ENCODE measurements at regions not wholly inside any gene's neighbourhood (a gene's known extent, or its start where the extent isn't known, plus 50 kb on each side); places are given as distances from the start of the nearest gene placed in this dataset.

- Histone ChIP-seq H3K4me3 (ENCODE audit: low read length in 3 of 3) (no peak overlapping the region), H3K36me3 (ENCODE audit: control insufficient read depth in 3 of 3, insufficient read depth in 3 of 3, low read length in 3 of 3) (no peaks in the 10 kb centered on the region), H3K27me3 (ENCODE audit: control insufficient read depth in 3 of 3, insufficient read depth in 3 of 3, low read length in 3 of 3) (no peaks in the 10 kb centered on the region), H3K9ac (ENCODE audit: low read depth in 1 of 3, low read length in 3 of 3) (no peak overlapping the region), H3K4me1 (ENCODE audit: control insufficient read depth in 3 of 3, insufficient read depth in 3 of 3, low read length in 3 of 3) (no peaks in the 10 kb centered on the region), H3K27ac (ENCODE audit: low read depth, low read length) (no peak overlapping the region), H3K9me3 (ENCODE audit: control insufficient read depth in 3 of 3, low read length in 3 of 3) (no peaks in the 10 kb centered on the region)
Observed at GRCh38 chr15:35775471-35775870, 229.5 kb upstream of the DPH6 start.

- H3K36me3 ChIP-seq (ENCODE audit: control insufficient read depth in 3 of 3, insufficient read depth in 3 of 3, low read length in 3 of 3): no peaks in the 10 kb centered on the region
- H3K9me3 ChIP-seq (ENCODE audit: control insufficient read depth in 3 of 3, low read length in 3 of 3): no peaks in the 10 kb centered on the region
Observed at GRCh38 chr15:35777061-35777460, 231.1 kb upstream of the DPH6 start.

GRCh38 chr15:35783203-35783602 is 237.2 kb upstream of the DPH6 start:
- H3K4me1 ChIP-seq (ENCODE audit: control insufficient read depth in 3 of 3, insufficient read depth in 3 of 3, low read length in 3 of 3): no peaks in the 10 kb centered on the region
- no peak overlapping the region for H3K27ac ChIP-seq (ENCODE audit: low read depth, low read length)
- H3K9ac ChIP-seq (ENCODE audit: low read depth in 1 of 3, low read length in 3 of 3): no peak overlapping the region
- no peak overlapping the region for H3K4me3 ChIP-seq (ENCODE audit: low read length in 3 of 3)
- H3K27me3 ChIP-seq (ENCODE audit: control insufficient read depth in 3 of 3, insufficient read depth in 3 of 3, low read length in 3 of 3): no peaks in the 10 kb centered on the region
- H3K9me3 ChIP-seq (ENCODE audit: control insufficient read depth in 3 of 3, low read length in 3 of 3): no peaks in the 10 kb centered on the region
- no peaks in the 10 kb centered on the region for H3K36me3 ChIP-seq (ENCODE audit: control insufficient read depth in 3 of 3, insufficient read depth in 3 of 3, low read length in 3 of 3)

More at GRCh38 chr15:35777061-35777460, 231.1 kb upstream of the DPH6 start:
- no peaks in the 10 kb centered on the region for H3K4me1 ChIP-seq (ENCODE audit: control insufficient read depth in 3 of 3, insufficient read depth in 3 of 3, low read length in 3 of 3)
- no peaks in the 10 kb centered on the region for H3K27me3 ChIP-seq (ENCODE audit: control insufficient read depth in 3 of 3, insufficient read depth in 3 of 3, low read length in 3 of 3)
- no peak overlapping the region for H3K9ac ChIP-seq (ENCODE audit: low read depth in 1 of 3, low read length in 3 of 3)
- H3K27ac ChIP-seq (ENCODE audit: low read depth, low read length): no peak overlapping the region
- no peak overlapping the region for H3K4me3 ChIP-seq (ENCODE audit: low read length in 3 of 3)

GRCh38 chr15:35784745-35785144 is 238.8 kb upstream of the DPH6 start:
- H3K4me3 ChIP-seq (ENCODE audit: low read length in 3 of 3): no peak overlapping the region
- no peak overlapping the region for H3K27ac ChIP-seq (ENCODE audit: low read depth, low read length)
- no peaks in the 10 kb centered on the region for H3K9me3 ChIP-seq (ENCODE audit: control insufficient read depth in 3 of 3, low read length in 3 of 3)
- no peaks in the 10 kb centered on the region for H3K27me3 ChIP-seq (ENCODE audit: control insufficient read depth in 3 of 3, insufficient read depth in 3 of 3, low read length in 3 of 3)
- no peaks in the 10 kb centered on the region for H3K4me1 ChIP-seq (ENCODE audit: control insufficient read depth in 3 of 3, insufficient read depth in 3 of 3, low read length in 3 of 3)
- H3K9ac ChIP-seq (ENCODE audit: low read depth in 1 of 3, low read length in 3 of 3): no peak overlapping the region
- no peaks in the 10 kb centered on the region for H3K36me3 ChIP-seq (ENCODE audit: control insufficient read depth in 3 of 3, insufficient read depth in 3 of 3, low read length in 3 of 3)

- Histone ChIP-seq H3K27ac (ENCODE audit: low read depth, low read length) (no peak overlapping the region), H3K4me3 (ENCODE audit: low read length in 3 of 3) (no peak overlapping the region), H3K9me3 (ENCODE audit: control insufficient read depth in 3 of 3, low read length in 3 of 3) (no peaks in the 10 kb centered on the region), H3K36me3 (ENCODE audit: control insufficient read depth in 3 of 3, insufficient read depth in 3 of 3, low read length in 3 of 3) (no peaks in the 10 kb centered on the region), H3K4me1 (ENCODE audit: control insufficient read depth in 3 of 3, insufficient read depth in 3 of 3, low read length in 3 of 3) (no peaks in the 10 kb centered on the region), H3K27me3 (ENCODE audit: control insufficient read depth in 3 of 3, insufficient read depth in 3 of 3, low read length in 3 of 3) (no peaks in the 10 kb centered on the region), H3K9ac (ENCODE audit: low read depth in 1 of 3, low read length in 3 of 3) (no peak overlapping the region)
Observed at GRCh38 chr15:35810007-35810406, 264.0 kb upstream of the DPH6 start.

- H3K27ac ChIP-seq (ENCODE audit: low read depth, low read length): no peak overlapping the region
- no peaks in the 10 kb centered on the region for H3K36me3 ChIP-seq (ENCODE audit: control insufficient read depth in 3 of 3, insufficient read depth in 3 of 3, low read length in 3 of 3)
- H3K4me1 ChIP-seq (ENCODE audit: control insufficient read depth in 3 of 3, insufficient read depth in 3 of 3, low read length in 3 of 3): no peaks in the 10 kb centered on the region
- no peaks in the 10 kb centered on the region for H3K9me3 ChIP-seq (ENCODE audit: control insufficient read depth in 3 of 3, low read length in 3 of 3)
- no peaks in the 10 kb centered on the region for H3K27me3 ChIP-seq (ENCODE audit: control insufficient read depth in 3 of 3, insufficient read depth in 3 of 3, low read length in 3 of 3)
- no peak overlapping the region for H3K9ac ChIP-seq (ENCODE audit: low read depth in 1 of 3, low read length in 3 of 3)
- H3K4me3 ChIP-seq (ENCODE audit: low read length in 3 of 3): no peak overlapping the region
Observed at GRCh38 chr15:35813573-35813972, 267.6 kb upstream of the DPH6 start.

GRCh38 chr15:35818846-35819245 is 272.9 kb upstream of the DPH6 start:
- no peak overlapping the region for H3K27ac ChIP-seq (ENCODE audit: low read depth, low read length)
- no peaks in the 10 kb centered on the region for H3K36me3 ChIP-seq (ENCODE audit: control insufficient read depth in 3 of 3, insufficient read depth in 3 of 3, low read length in 3 of 3)
- H3K9ac ChIP-seq (ENCODE audit: low read depth in 1 of 3, low read length in 3 of 3): no peak overlapping the region
- H3K4me3 ChIP-seq (ENCODE audit: low read length in 3 of 3): no peak overlapping the region
- H3K9me3 ChIP-seq (ENCODE audit: control insufficient read depth in 3 of 3, low read length in 3 of 3): no peaks in the 10 kb centered on the region
- no peaks in the 10 kb centered on the region for H3K27me3 ChIP-seq (ENCODE audit: control insufficient read depth in 3 of 3, insufficient read depth in 3 of 3, low read length in 3 of 3)
- H3K4me1 ChIP-seq (ENCODE audit: control insufficient read depth in 3 of 3, insufficient read depth in 3 of 3, low read length in 3 of 3): no peaks in the 10 kb centered on the region

GRCh38 chr15:35822153-35822552 is 276.2 kb upstream of the DPH6 start:
- H3K9ac ChIP-seq (ENCODE audit: low read depth in 1 of 3, low read length in 3 of 3): no peak overlapping the region
- no peak overlapping the region for H3K27ac ChIP-seq (ENCODE audit: low read depth, low read length)
- H3K27me3 ChIP-seq (ENCODE audit: control insufficient read depth in 3 of 3, insufficient read depth in 3 of 3, low read length in 3 of 3): no peaks in the 10 kb centered on the region
- no peak overlapping the region for H3K4me3 ChIP-seq (ENCODE audit: low read length in 3 of 3)
- no peaks in the 10 kb centered on the region for H3K4me1 ChIP-seq (ENCODE audit: control insufficient read depth in 3 of 3, insufficient read depth in 3 of 3, low read length in 3 of 3)
- no peaks in the 10 kb centered on the region for H3K36me3 ChIP-seq (ENCODE audit: control insufficient read depth in 3 of 3, insufficient read depth in 3 of 3, low read length in 3 of 3)
- no peaks in the 10 kb centered on the region for H3K9me3 ChIP-seq (ENCODE audit: control insufficient read depth in 3 of 3, low read length in 3 of 3)

GRCh38 chr15:35827141-35827540 is 281.2 kb upstream of the DPH6 start:
- Histone ChIP-seq H3K27me3 (ENCODE audit: control insufficient read depth in 3 of 3, insufficient read depth in 3 of 3, low read length in 3 of 3) (no peaks in the 10 kb centered on the region), H3K4me3 (ENCODE audit: low read length in 3 of 3) (no peak overlapping the region), H3K27ac (ENCODE audit: low read depth, low read length) (no peak overlapping the region), H3K9ac (ENCODE audit: low read depth in 1 of 3, low read length in 3 of 3) (no peak overlapping the region), H3K36me3 (ENCODE audit: control insufficient read depth in 3 of 3, insufficient read depth in 3 of 3, low read length in 3 of 3) (no peaks in the 10 kb centered on the region), H3K9me3 (ENCODE audit: control insufficient read depth in 3 of 3, low read length in 3 of 3) (no peaks in the 10 kb centered on the region), H3K4me1 (ENCODE audit: control insufficient read depth in 3 of 3, insufficient read depth in 3 of 3, low read length in 3 of 3) (no peaks in the 10 kb centered on the region)

GRCh38 chr15:35827911-35828310 is 281.9 kb upstream of the DPH6 start:
- no peak overlapping the region for H3K4me3 ChIP-seq (ENCODE audit: low read length in 3 of 3)
- no peaks in the 10 kb centered on the region for H3K27me3 ChIP-seq (ENCODE audit: control insufficient read depth in 3 of 3, insufficient read depth in 3 of 3, low read length in 3 of 3)
- H3K9me3 ChIP-seq (ENCODE audit: control insufficient read depth in 3 of 3, low read length in 3 of 3): no peaks in the 10 kb centered on the region
- H3K9ac ChIP-seq (ENCODE audit: low read depth in 1 of 3, low read length in 3 of 3): no peak overlapping the region
- no peaks in the 10 kb centered on the region for H3K36me3 ChIP-seq (ENCODE audit: control insufficient read depth in 3 of 3, insufficient read depth in 3 of 3, low read length in 3 of 3)
- no peak overlapping the region for H3K27ac ChIP-seq (ENCODE audit: low read depth, low read length)
- no peaks in the 10 kb centered on the region for H3K4me1 ChIP-seq (ENCODE audit: control insufficient read depth in 3 of 3, insufficient read depth in 3 of 3, low read length in 3 of 3)

- no peaks in the 10 kb centered on the region for H3K27me3 ChIP-seq (ENCODE audit: control insufficient read depth in 3 of 3, insufficient read depth in 3 of 3, low read length in 3 of 3)
- no peak overlapping the region for H3K9ac ChIP-seq (ENCODE audit: low read depth in 1 of 3, low read length in 3 of 3)
- no peak overlapping the region for H3K27ac ChIP-seq (ENCODE audit: low read depth, low read length)
- no peaks in the 10 kb centered on the region for H3K4me1 ChIP-seq (ENCODE audit: control insufficient read depth in 3 of 3, insufficient read depth in 3 of 3, low read length in 3 of 3)
- no peaks in the 10 kb centered on the region for H3K9me3 ChIP-seq (ENCODE audit: control insufficient read depth in 3 of 3, low read length in 3 of 3)
- no peak overlapping the region for H3K4me3 ChIP-seq (ENCODE audit: low read length in 3 of 3)
- no peaks in the 10 kb centered on the region for H3K36me3 ChIP-seq (ENCODE audit: control insufficient read depth in 3 of 3, insufficient read depth in 3 of 3, low read length in 3 of 3)
Observed at GRCh38 chr15:35833581-35833980, 287.6 kb upstream of the DPH6 start.

Data from skeletal muscle tissue (tissue), 3 donors.